Pancreas (tissue), 10 donors: ENCODE measurements at regions not wholly inside any gene's neighbourhood (a gene's known extent, or its start where the extent isn't known, plus 50 kb on each side); places are given as distances from the start of the nearest gene placed in this dataset.

Experiments used
- ATAC-seq, 4 donors: fragments of 200-7000 bp; cut with Tn5 transposase; one replicate each; pipeline versions ENCODE4 v1.8.0 to v1.9.1; 2020; ENCODE audit warnings: mild to moderate bottlenecking in 4 of 4, moderate library complexity in 4 of 4
- DNase-seq, 6 donors: peaks; one replicate each; pipeline ENCODE4 v3.0.0-alpha.2; 2020
- FAIRE-seq: peaks from 2 replicates; lab custom pipeline; 2012; peaks lifted over from hg19 to GRCh38; lab: Jason Lieb, UNC
- H3K27ac ChIP-seq, 4 donors: fragments of 200-600 bp; sonication (generic); 1 replicate in 3 of 4; 2 replicates in 1 of 4; pipeline versions ENCODE4 v1.5.0 to v1.8.0; 2020
- H3K27me3 ChIP-seq, 4 donors: fragments of 200-600 bp; one replicate each; pipeline ENCODE4 v1.8.0; 2021
- H3K36me3 ChIP-seq, 3 donors: fragments of 200-600 bp; sonication (generic) in 1 of 3; one replicate each; pipeline versions ENCODE4 v1.5.0 to v1.8.0; 2020 to 2021
- H3K4me1 ChIP-seq, 3 donors: fragments of 200-600 bp; one replicate each; pipeline ENCODE4 v1.8.0; 2021
- H3K4me3 ChIP-seq, 4 donors: fragments of 200-600 bp; sonication (generic) in 2 of 4; one replicate each; pipeline versions ENCODE4 v1.5.0 to v1.8.0; 2020 to 2021
- H3K9me3 ChIP-seq, 4 donors: fragments of 200-600 bp; one replicate each; pipeline ENCODE4 v1.8.0; 2021
- WGBS, 2 donors: extraction: QIAGEN DNeasy Blood & Tissue Kit; methylation state at CpG; one replicate each; pipeline ENCODE4 v1.1.7; 2013; 5-methylcytosine and 5-hydroxymethylcytosine counted together
- intact Hi-C, 3 donors: fragments of 100-400 bp; cut with DNase I; formaldehyde crosslinking; loops; one replicate each; pipeline versions ENCODE4 v1.11.1 to v1.14.2; 2022
- TF ChIP-seq, protein P1 (sequence below), 4 donors: fragments of 200-600 bp; sonication (generic) in 3 of 4; IDR thresholded peaks; one replicate each; pipeline versions ENCODE4 v1.5.0 to v1.8.0; 2021; ENCODE audit warnings: antibody characterized with exemption in 4 of 4
- donor health status: healthy with polysubstance abuse.
- donor health status: DM: no; HTN: no; CAD: no; lungs with moderate emphysema.
- donor health status: DM: no; HTN: no; CAD: no.
- donor health status: control.
- donor health status: control.
- donor health status: Bipolar disorder and iron deficiency.
- donor health status: DM: yes; HTN: yes; CAD: no.
- donor health status: DM: no; HTN: no; CAD: no.
- donor health status: DM: no; HTN: no; CAD: no.
- donor health status: DM: yes; HTN: yes; CAD: no.

DNA sequence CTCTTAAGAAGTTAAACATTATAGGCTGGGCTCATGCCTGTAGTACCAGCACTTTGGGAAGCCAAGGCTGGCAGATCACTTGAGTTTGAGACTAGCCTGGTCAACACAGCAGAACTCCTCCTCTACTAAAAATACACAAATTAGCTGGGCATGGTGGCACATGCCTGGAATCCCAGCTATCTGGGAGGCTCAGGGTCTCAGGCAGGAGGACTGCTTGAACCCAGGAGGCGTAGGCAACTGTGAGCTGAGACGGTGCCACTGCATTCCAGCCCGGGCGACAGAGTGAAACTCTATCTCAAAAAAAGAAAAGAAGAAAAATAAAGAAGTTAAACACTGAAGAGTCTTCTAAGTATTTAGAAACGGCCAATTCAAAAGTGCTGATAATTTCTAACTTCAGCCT lies 164.3 kb upstream of the GALNTL6 start:
- intact Hi-C loops: no loop called here
- ATAC-seq (no peak), DNase-seq (no peak), FAIRE-seq (no peak)
- H3K27me3 ChIP-seq: no peaks in the 10 kb centered on the region
- no peaks in the 10 kb centered on the region for H3K36me3 ChIP-seq
- H3K4me1 ChIP-seq: no peaks in the 10 kb centered on the region
- WGBS, 2 donors: 66 to 75% methylated on average over 5 of the region's 5 CpGs
- TF ChIP-seq, protein P1, sequence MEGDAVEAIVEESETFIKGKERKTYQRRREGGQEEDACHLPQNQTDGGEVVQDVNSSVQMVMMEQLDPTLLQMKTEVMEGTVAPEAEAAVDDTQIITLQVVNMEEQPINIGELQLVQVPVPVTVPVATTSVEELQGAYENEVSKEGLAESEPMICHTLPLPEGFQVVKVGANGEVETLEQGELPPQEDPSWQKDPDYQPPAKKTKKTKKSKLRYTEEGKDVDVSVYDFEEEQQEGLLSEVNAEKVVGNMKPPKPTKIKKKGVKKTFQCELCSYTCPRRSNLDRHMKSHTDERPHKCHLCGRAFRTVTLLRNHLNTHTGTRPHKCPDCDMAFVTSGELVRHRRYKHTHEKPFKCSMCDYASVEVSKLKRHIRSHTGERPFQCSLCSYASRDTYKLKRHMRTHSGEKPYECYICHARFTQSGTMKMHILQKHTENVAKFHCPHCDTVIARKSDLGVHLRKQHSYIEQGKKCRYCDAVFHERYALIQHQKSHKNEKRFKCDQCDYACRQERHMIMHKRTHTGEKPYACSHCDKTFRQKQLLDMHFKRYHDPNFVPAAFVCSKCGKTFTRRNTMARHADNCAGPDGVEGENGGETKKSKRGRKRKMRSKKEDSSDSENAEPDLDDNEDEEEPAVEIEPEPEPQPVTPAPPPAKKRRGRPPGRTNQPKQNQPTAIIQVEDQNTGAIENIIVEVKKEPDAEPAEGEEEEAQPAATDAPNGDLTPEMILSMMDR (IDR thresholded peaks at IDR 0.05): no peak
- no peaks in the 10 kb centered on the region for H3K9me3 ChIP-seq
- no peak overlapping the region for H3K4me3 ChIP-seq
- no peak overlapping the region for H3K27ac ChIP-seq

DNA sequence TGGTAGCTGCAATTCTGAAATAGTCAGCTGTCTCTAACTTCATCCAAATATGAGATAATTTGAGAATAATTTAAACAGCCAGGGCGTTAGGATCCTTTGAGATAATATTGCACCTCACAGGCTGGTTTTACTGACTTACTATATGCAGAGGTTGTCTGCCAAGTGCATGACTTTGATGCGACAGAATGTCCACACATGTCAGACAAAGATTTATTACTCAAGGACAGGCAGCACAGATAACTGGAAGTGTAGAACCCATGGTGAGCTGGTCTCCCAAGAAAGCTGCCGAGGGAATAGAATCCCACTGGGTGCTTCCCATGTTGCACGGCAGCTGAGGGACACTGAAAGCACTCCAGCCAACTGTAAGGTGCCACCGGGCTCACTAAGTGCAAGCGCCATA lies 166.2 kb upstream of the GALNTL6 start:
- intact Hi-C loops: no loop called here
- no peak overlapping the region for H3K4me3 ChIP-seq
- FAIRE-seq: no peak
- no peak for ATAC-seq
- 55 to 60% methylated on average over 6 of the region's 6 CpGs for WGBS, 2 donors
- TF ChIP-seq, protein P1 (IDR thresholded peaks at IDR 0.05): no peak
- no peak overlapping the region for H3K27ac ChIP-seq
- no peaks in the 10 kb centered on the region for H3K27me3 ChIP-seq
- H3K36me3 ChIP-seq: no peaks in the 10 kb centered on the region
- no peaks in the 10 kb centered on the region for H3K4me1 ChIP-seq
- DNase-seq: no peak
- no peaks in the 10 kb centered on the region for H3K9me3 ChIP-seq

DNA sequence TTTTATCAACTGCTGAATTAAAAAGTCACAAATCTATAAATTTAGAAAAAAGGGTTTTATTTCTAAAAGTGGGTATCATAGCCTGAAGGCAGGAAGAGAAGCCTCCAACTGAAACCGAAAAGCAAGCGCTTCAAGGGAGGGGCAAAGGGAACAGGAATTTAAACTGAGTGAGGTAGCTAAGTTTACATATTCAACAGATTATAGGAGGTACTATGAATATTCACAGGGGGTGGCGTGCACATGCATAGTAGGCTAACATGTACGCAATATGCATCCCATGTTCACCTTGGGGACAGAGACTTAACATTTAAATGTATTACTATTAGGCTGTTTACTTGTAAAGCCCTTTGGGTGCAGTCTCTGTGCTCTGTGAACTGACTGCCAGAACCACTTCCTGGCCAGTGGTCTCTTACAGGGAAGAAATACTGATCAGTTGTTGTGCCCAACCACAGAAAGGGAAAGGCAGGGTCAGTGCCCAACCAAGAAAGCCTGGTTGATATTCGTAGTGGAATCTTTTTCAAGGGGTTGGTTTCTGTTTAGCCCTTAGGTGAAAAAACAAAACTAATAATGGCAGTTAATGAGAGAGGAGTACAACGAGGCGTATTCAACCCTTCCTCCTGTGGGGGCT lies 168.7 kb upstream of the GALNTL6 start:
- Histone ChIP-seq H3K4me1 (no peaks in the 10 kb centered on the region), H3K36me3 (no peaks in the 10 kb centered on the region), H3K4me3 (no peak overlapping the region), H3K9me3 (no peaks in the 10 kb centered on the region), H3K27me3 (no peaks in the 10 kb centered on the region), H3K27ac (no peak overlapping the region)
- TF ChIP-seq, protein P1 (IDR thresholded peaks at IDR 0.05): no peak
- ATAC-seq (no peak), FAIRE-seq (no peak), DNase-seq (no peak)
- intact Hi-C loops: no loop called here
- WGBS, 2 donors: 68 to 74% methylated on average over 7 of the region's 7 CpGs

DNA sequence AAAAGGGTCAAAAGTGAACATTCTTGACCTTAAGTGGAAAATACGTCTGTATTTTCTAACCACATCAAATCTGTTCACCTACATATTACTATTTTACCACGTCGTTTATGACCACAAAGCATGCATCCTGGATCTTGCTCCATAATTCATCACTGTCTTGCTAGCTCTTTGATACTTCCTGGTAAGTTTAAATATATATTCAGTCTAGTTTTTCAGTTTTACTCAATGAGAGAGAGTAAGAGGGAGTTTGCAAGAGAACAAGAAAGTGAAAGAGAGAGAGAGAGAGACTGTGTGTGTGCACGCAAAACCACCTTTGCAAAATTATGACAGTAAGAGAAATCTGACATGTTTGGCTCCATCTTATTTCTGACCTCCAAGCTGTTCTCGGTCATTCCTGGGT lies 173.7 kb upstream of the GALNTL6 start:
- H3K4me3 ChIP-seq: no peak overlapping the region
- no peaks in the 10 kb centered on the region for H3K9me3 ChIP-seq
- no peak for DNase-seq
- H3K27ac ChIP-seq: no peak overlapping the region
- no peak for ATAC-seq
- no peaks in the 10 kb centered on the region for H3K36me3 ChIP-seq
- TF ChIP-seq, protein P1 (IDR thresholded peaks at IDR 0.05): no peak
- FAIRE-seq: no peak
- H3K4me1 ChIP-seq: no peaks in the 10 kb centered on the region
- no peaks in the 10 kb centered on the region for H3K27me3 ChIP-seq
- 40 to 45% methylated on average over 5 of the region's 5 CpGs for WGBS, 2 donors
- intact Hi-C loops: no loop called here

DNA sequence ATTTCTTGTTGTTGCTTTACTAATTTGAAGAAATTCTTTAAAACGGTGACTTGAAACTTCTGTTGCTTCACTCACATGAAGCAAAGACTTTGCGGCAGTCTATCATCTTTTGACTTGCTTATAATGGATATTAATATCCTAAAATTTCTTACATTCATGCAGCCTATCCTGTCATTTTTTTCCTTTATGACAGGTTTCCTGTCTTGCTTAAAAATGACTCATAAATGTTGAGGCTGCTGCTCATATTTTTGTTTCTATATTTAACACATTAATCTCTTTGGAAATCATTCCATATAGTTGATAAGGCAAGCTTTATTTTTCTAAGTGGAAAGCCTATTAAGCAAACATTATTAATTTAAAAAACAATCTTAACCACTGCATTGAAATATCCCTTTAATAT lies 176.6 kb upstream of the GALNTL6 start:
- Histone ChIP-seq H3K27me3 (no peaks in the 10 kb centered on the region), H3K4me1 (no peaks in the 10 kb centered on the region), H3K36me3 (no peaks in the 10 kb centered on the region), H3K4me3 (no peak overlapping the region), H3K27ac (no peak overlapping the region), H3K9me3 (no peaks in the 10 kb centered on the region)
- ATAC-seq: no peak
- 68 to 75% methylated on average over 2 of the region's 2 CpGs for WGBS, 2 donors
- intact Hi-C loops: no loop called here
- no peak for FAIRE-seq
- no peak for DNase-seq
- TF ChIP-seq, protein P1 (IDR thresholded peaks at IDR 0.05): no peak
